ENCODE measurements at regions not wholly inside any gene's neighbourhood (a gene's known extent, or its start where the extent isn't known, plus 50 kb on each side); places are given as distances from the start of the nearest gene placed in this dataset.

DNA sequence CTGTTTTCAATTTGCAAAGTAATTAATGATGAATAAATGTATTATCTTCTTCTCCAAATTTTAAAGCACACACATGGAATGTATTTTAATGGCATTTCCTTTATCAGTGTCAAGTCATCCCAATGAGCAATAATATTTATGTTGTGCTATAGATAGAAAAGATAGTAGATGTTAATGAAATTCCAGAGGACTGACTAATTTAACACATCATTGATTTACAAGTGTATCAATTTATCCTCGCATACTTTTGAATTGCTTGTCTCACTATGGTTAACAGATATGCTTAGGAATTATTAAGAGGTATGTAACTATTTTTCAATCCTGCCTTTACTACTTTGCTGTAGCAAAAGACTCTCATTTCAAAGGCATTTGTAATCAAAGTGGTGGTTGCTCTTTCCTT is 842.9 kb downstream of the SLC6A15 start:
- peak; percentile 31; the same call in 1 of the 2 replicates for TF ChIP-seq POLR2AphosphoS5 (IDR thresholded peaks at IDR 0.05; ENCODE audit: borderline replicate concordance, low read depth, low read length)
- TF ChIP-seq EZH2 (IDR thresholded peaks at IDR 0.05), result no peak
